ENCODE measurements at regions not wholly inside any gene's neighbourhood (a gene's known extent, or its start where the extent isn't known, plus 50 kb on each side); places are given as distances from the start of the nearest gene placed in this dataset.

GRCh38 chr3:110755345-110755744, 316.3 kb upstream of the NECTIN3 start:
- H3K27ac Mint-ChIP-seq, result no peak overlapping the region
- 78% methylated on average over 6 of the region's 7 CpGs for WGBS (ENCODE audit: insufficient coverage)
- no peaks in the 10 kb centered on the region for H3K36me3 Mint-ChIP-seq
- H3K9me3 Mint-ChIP-seq, result peaks cover 0 to 3% of the 10 kb centered on the region in 2 donors
- intact Hi-C loops (cut with micrococcal nuclease), result no loop called here
- no peaks in the 10 kb centered on the region for H3K9me3 ChIP-seq (ENCODE audit: control insufficient read depth, insufficient read depth, low read length)
- TF ChIP-seq CTCF (IDR thresholded peaks at IDR 0.05), result no peak
- H3K4me3 Mint-ChIP-seq, result no peak overlapping the region
- H3K4me3 ChIP-seq (ENCODE audit: low read length), result no peak overlapping the region
- ATAC-seq (no peak), DNase-seq (no peak)
- no peaks in the 10 kb centered on the region for H3K4me1 Mint-ChIP-seq
- H3K36me3 ChIP-seq (ENCODE audit: control insufficient read depth, insufficient read depth, low read length), result no peaks in the 10 kb centered on the region
- no peaks in the 10 kb centered on the region for H3K27me3 Mint-ChIP-seq (ENCODE audit: low read depth in 2 of 2)
- no peak overlapping the region for H3K27ac ChIP-seq (ENCODE audit: low read length)
- H3K27me3 ChIP-seq (ENCODE audit: control insufficient read depth, insufficient read depth, low read length), result no peaks in the 10 kb centered on the region
- no peaks in the 10 kb centered on the region for H3K4me1 ChIP-seq (ENCODE audit: control insufficient read depth, insufficient read depth, low read length)

- Histone ChIP-seq H3K27ac (ENCODE audit: low read length) (no peak overlapping the region), H3K36me3 (ENCODE audit: control insufficient read depth, insufficient read depth, low read length) (no peaks in the 10 kb centered on the region), H3K27me3 (ENCODE audit: control insufficient read depth, insufficient read depth, low read length) (no peaks in the 10 kb centered on the region), H3K4me3 (ENCODE audit: low read length) (no peak overlapping the region), H3K4me1 (ENCODE audit: control insufficient read depth, insufficient read depth, low read length) (no peaks in the 10 kb centered on the region), H3K9me3 (ENCODE audit: control insufficient read depth, insufficient read depth, low read length) (no peaks in the 10 kb centered on the region)
- DNase-seq (no peak), ATAC-seq (no peak)
- H3K4me1 Mint-ChIP-seq, result no peaks in the 10 kb centered on the region
- TF ChIP-seq CTCF (IDR thresholded peaks at IDR 0.05), result no peak
- H3K9me3 Mint-ChIP-seq, result peaks cover 0 to 4% of the 10 kb centered on the region in 2 donors
- no peaks in the 10 kb centered on the region for H3K36me3 Mint-ChIP-seq
- H3K27me3 Mint-ChIP-seq (ENCODE audit: low read depth in 2 of 2), result no peaks in the 10 kb centered on the region
- no peak overlapping the region for H3K4me3 Mint-ChIP-seq
- intact Hi-C loops (cut with micrococcal nuclease), result no loop called here
- 66% methylated on average over 6 of the region's 6 CpGs for WGBS (ENCODE audit: insufficient coverage)
- no peak overlapping the region for H3K27ac Mint-ChIP-seq
Observed at GRCh38 chr3:110756705-110757104, 314.9 kb upstream of the NECTIN3 start.

- ATAC-seq, result no peak
- no peaks in the 10 kb centered on the region for H3K4me1 Mint-ChIP-seq
- 72% methylated on average over 2 of the region's 2 CpGs for WGBS (ENCODE audit: insufficient coverage)
Observed at GRCh38 chr3:110758208-110758607, 313.4 kb upstream of the NECTIN3 start.

More at GRCh38 chr3:110758208-110758607, 313.4 kb upstream of the NECTIN3 start:
- H3K27me3 ChIP-seq (ENCODE audit: control insufficient read depth, insufficient read depth, low read length), result no peaks in the 10 kb centered on the region
- TF ChIP-seq CTCF (IDR thresholded peaks at IDR 0.05), result no peak
- no peak overlapping the region for H3K27ac ChIP-seq (ENCODE audit: low read length)
- no peaks in the 10 kb centered on the region for H3K36me3 ChIP-seq (ENCODE audit: control insufficient read depth, insufficient read depth, low read length)
- no peak overlapping the region for H3K4me3 Mint-ChIP-seq
- H3K9me3 ChIP-seq (ENCODE audit: control insufficient read depth, insufficient read depth, low read length), result no peaks in the 10 kb centered on the region
- no peaks in the 10 kb centered on the region for H3K4me1 ChIP-seq (ENCODE audit: control insufficient read depth, insufficient read depth, low read length)
- H3K36me3 Mint-ChIP-seq, result no peaks in the 10 kb centered on the region
- peaks cover 0 to 2% of the 10 kb centered on the region in 2 donors for H3K9me3 Mint-ChIP-seq
- DNase-seq, result no peak
- H3K4me3 ChIP-seq (ENCODE audit: low read length), result no peak overlapping the region
- intact Hi-C loops (cut with micrococcal nuclease), result no loop called here
- no peaks in the 10 kb centered on the region for H3K27me3 Mint-ChIP-seq (ENCODE audit: low read depth in 2 of 2)
- no peak overlapping the region for H3K27ac Mint-ChIP-seq
